GM19043 (cell line): ENCODE measurements at regions not wholly inside any gene's neighbourhood (a gene's known extent, or its start where the extent isn't known, plus 50 kb on each side); places are given as distances from the start of the nearest gene placed in this dataset.
"Not testable (repeated sequence)": the region's sequence is repeated elsewhere in the genome, so short reads cannot be mapped to it uniquely, and the experiment has no call there.

ENCODE experiments used
- ATAC-seq: cut with Tn5 transposase; IDR thresholded peaks from one replicate; pipeline ENCODE4 v1.9.1; 2021; ENCODE audit warnings: low read depth; ENCODE audit not compliant: unreplicated experiment

GRCh38 chr2:176780348-176780747 lies 432.2 kb upstream of the HNRNPA3 start:
- no peak for ATAC-seq

- ATAC-seq = no peak
Measured at GRCh38 chr2:176781570-176782217, 430.9 kb upstream of the HNRNPA3 start.

- no peak for ATAC-seq
Measured at GRCh38 chr2:176784633-176785200, 427.9 kb upstream of the HNRNPA3 start.

- ATAC-seq = no peak
Measured at GRCh38 chr2:176789751-176790150, 422.8 kb upstream of the HNRNPA3 start.

- ATAC-seq = no peak
Measured at GRCh38 chr2:176790468-176790867, 422.1 kb upstream of the HNRNPA3 start.

- ATAC-seq = no peak
Measured at GRCh38 chr2:176793792-176794191, 418.8 kb upstream of the HNRNPA3 start.

GRCh38 chr2:176794392-176794791 lies 418.2 kb upstream of the HNRNPA3 start:
- ATAC-seq = no peak

GRCh38 chr2:176795823-176796222 lies 416.8 kb upstream of the HNRNPA3 start:
- no peak for ATAC-seq

GRCh38 chr2:176796677-176797076 lies 415.9 kb upstream of the HNRNPA3 start:
- ATAC-seq = not testable (repeated sequence)

GRCh38 chr2:176804392-176804791 lies 408.2 kb upstream of the HNRNPA3 start:
- ATAC-seq = no peak

- ATAC-seq = no peak
Measured at GRCh38 chr2:176805345-176805744, 407.2 kb upstream of the HNRNPA3 start.

- ATAC-seq = no peak
Measured at GRCh38 chr2:176812246-176812775, 400.3 kb upstream of the HNRNPA3 start.

- no peak for ATAC-seq
Measured at GRCh38 chr2:176813156-176813555, 399.4 kb upstream of the HNRNPA3 start.

GRCh38 chr2:176813621-176814049 lies 399.0 kb upstream of the HNRNPA3 start:
- no peak for ATAC-seq

GRCh38 chr2:176814274-176814673 lies 398.3 kb upstream of the HNRNPA3 start:
- no peak for ATAC-seq

- no peak for ATAC-seq
Measured at GRCh38 chr2:176814740-176815367, 397.7 kb upstream of the HNRNPA3 start.

- no peak for ATAC-seq
Measured at GRCh38 chr2:176817061-176817565, 395.5 kb upstream of the HNRNPA3 start.

- ATAC-seq = no peak
Measured at GRCh38 chr2:176818076-176818475, 394.5 kb upstream of the HNRNPA3 start.

- no peak for ATAC-seq
Measured at GRCh38 chr2:176818617-176819016, 394.0 kb upstream of the HNRNPA3 start.

GRCh38 chr2:176819306-176819705 lies 393.3 kb upstream of the HNRNPA3 start:
- no peak for ATAC-seq

GRCh38 chr2:176820371-176820932 lies 392.1 kb upstream of the HNRNPA3 start:
- no peak for ATAC-seq
